Liver (tissue), 8 donors: ENCODE measurements at regions not wholly inside any gene's neighbourhood (a gene's known extent, or its start where the extent isn't known, plus 50 kb on each side); places are given as distances from the start of the nearest gene placed in this dataset.

Experiments
- DNase-seq: peaks from one replicate; pipeline ENCODE4 v3.0.0-alpha.2; 2017; ENCODE audit warnings: low spot score
- H3K27ac ChIP-seq, 2 donors: one replicate each; pipeline ENCODE4 v1.7.0; 2013; ENCODE audit warnings: inconsistent platforms in 2 of 2, low read length in 2 of 2, control low read depth in 1 of 2, low read depth in 1 of 2, mild to moderate bottlenecking in 1 of 2
- H3K27me3 ChIP-seq, 4 donors: one replicate each; pipeline versions ENCODE4 v1.6.1 to v1.7.0; 2013; ENCODE audit warnings: low read length in 3 of 4, inconsistent platforms in 1 of 4, mild to moderate bottlenecking in 1 of 4, moderate library complexity in 1 of 4; ENCODE audit not compliant: control insufficient read depth in 4 of 4, insufficient read depth in 4 of 4
- H3K36me3 ChIP-seq, 4 donors: one replicate each; pipeline versions ENCODE4 v1.6.1 to v1.7.0; 2013; ENCODE audit warnings: low read length in 3 of 4, mild to moderate bottlenecking in 3 of 4, low read depth in 1 of 4, moderate library complexity in 1 of 4; ENCODE audit not compliant: control insufficient read depth in 4 of 4, insufficient read depth in 3 of 4
- H3K4me1 ChIP-seq, 4 donors: one replicate each; pipeline versions ENCODE4 v1.6.1 to v1.7.0; 2013; ENCODE audit warnings: low read length in 3 of 4, mild to moderate bottlenecking in 3 of 4, moderate library complexity in 1 of 4; ENCODE audit not compliant: control insufficient read depth in 4 of 4, insufficient read depth in 4 of 4
- H3K4me3 ChIP-seq, 3 donors: one replicate each; pipeline versions ENCODE4 v1.6.1 to v1.7.0; 2013; ENCODE audit warnings: low read length in 3 of 3, control low read depth in 1 of 3, low read depth in 1 of 3, mild to moderate bottlenecking in 1 of 3
- H3K9ac ChIP-seq, 2 donors: one replicate each; pipeline ENCODE4 v1.7.0; 2013; ENCODE audit warnings: low read length in 2 of 2, mild to moderate bottlenecking in 2 of 2, moderate library complexity in 2 of 2, control low read depth in 1 of 2, low read depth in 1 of 2
- H3K9me3 ChIP-seq, 4 donors: one replicate each; pipeline versions ENCODE4 v1.6.1 to v1.7.0; 2013; ENCODE audit warnings: low read length in 3 of 4; ENCODE audit not compliant: control insufficient read depth in 4 of 4
- EGR1 ChIP-seq, 2 donors: IDR thresholded peaks; 2 replicates each; pipeline ENCODE4 v1.6.1; 2016 to 2018; ENCODE audit warnings: antibody characterized with exemption in 2 of 2, low read depth in 2 of 2
- FOXA1 ChIP-seq: IDR thresholded peaks from 2 replicates; pipeline ENCODE4 v1.6.1; 2016; ENCODE audit warnings: antibody characterized with exemption
- FOXA2 ChIP-seq: IDR thresholded peaks from 2 replicates; pipeline ENCODE4 v1.6.1; 2016; ENCODE audit warnings: antibody characterized with exemption
- GABPA ChIP-seq, 2 donors: IDR thresholded peaks in 1 of 2; conservative IDR thresholded peaks in 1 of 2; 2 replicates each; pipeline ENCODE4 v1.6.1; 2016; ENCODE audit warnings: antibody characterized with exemption in 2 of 2, mild to moderate bottlenecking in 1 of 2, moderate library complexity in 1 of 2
- HNF4G ChIP-seq: IDR thresholded peaks from 2 replicates; pipeline ENCODE4 v1.6.1; 2016; ENCODE audit warnings: antibody characterized with exemption
- JUND ChIP-seq, 2 donors: IDR thresholded peaks; 2 replicates each; pipeline ENCODE4 v1.6.1; 2016; ENCODE audit warnings: antibody characterized with exemption in 2 of 2
- NR2F2 ChIP-seq: IDR thresholded peaks from 2 replicates; pipeline ENCODE4 v1.6.1; 2016; ENCODE audit warnings: antibody characterized with exemption
- RAD21 ChIP-seq, 2 donors: IDR thresholded peaks; 2 replicates each; pipeline ENCODE4 v1.6.1; 2016; ENCODE audit warnings: antibody characterized with exemption in 2 of 2, mild to moderate bottlenecking in 2 of 2
- RXRA ChIP-seq, 2 donors: IDR thresholded peaks; 2 replicates each; pipeline ENCODE4 v1.6.1; 2017 to 2018; ENCODE audit warnings: antibody characterized with exemption in 2 of 2, mild to moderate bottlenecking in 1 of 2
- SP1 ChIP-seq: IDR thresholded peaks from 2 replicates; pipeline ENCODE4 v1.6.1; 2018; ENCODE audit warnings: antibody characterized with exemption, mild to moderate bottlenecking
- TAF1 ChIP-seq: conservative IDR thresholded peaks from 2 replicates; pipeline ENCODE4 v1.6.1; 2016; ENCODE audit warnings: antibody characterized with exemption, mild to moderate bottlenecking
- YY1 ChIP-seq: IDR thresholded peaks from 2 replicates; pipeline ENCODE4 v1.6.1; 2016; ENCODE audit warnings: antibody characterized with exemption, mild to moderate bottlenecking
- WGBS: extraction: QIAGEN DNeasy Blood & Tissue Kit; methylation state at CpG from one replicate; pipeline ENCODE4 v1.1.7; 2013; 5-methylcytosine and 5-hydroxymethylcytosine counted together
- TF ChIP-seq, protein P1 (sequence below): IDR thresholded peaks from 2 replicates; pipeline ENCODE4 v1.6.1; 2016; ENCODE audit warnings: antibody characterized with exemption, mild to moderate bottlenecking
- TF ChIP-seq, protein P2 (sequence below): IDR thresholded peaks from 2 replicates; pipeline ENCODE4 v1.6.1; 2016; ENCODE audit warnings: antibody characterized with exemption
- TF ChIP-seq, protein P3 (sequence below): IDR thresholded peaks from 2 replicates; pipeline ENCODE4 v1.6.1; 2016; ENCODE audit warnings: antibody characterized with exemption
- TF ChIP-seq, protein P4 (sequence below): IDR thresholded peaks from 2 replicates; pipeline ENCODE4 v1.6.1; 2016; ENCODE audit warnings: antibody characterized with exemption
- TF ChIP-seq, protein P5 (sequence below): fragments of 150-350 bp; IDR thresholded peaks from 2 replicates; pipeline ENCODE4 v1.5.1; 2017; ENCODE audit warnings: improper control_type of control experiment, low read depth, low read length; ENCODE audit not compliant: missing input control
- donor health status: healthy.
- donor health status: healthy.
- donor health status: healthy.
- donor health status: healthy.
- donor health status: healthy.

DNA sequence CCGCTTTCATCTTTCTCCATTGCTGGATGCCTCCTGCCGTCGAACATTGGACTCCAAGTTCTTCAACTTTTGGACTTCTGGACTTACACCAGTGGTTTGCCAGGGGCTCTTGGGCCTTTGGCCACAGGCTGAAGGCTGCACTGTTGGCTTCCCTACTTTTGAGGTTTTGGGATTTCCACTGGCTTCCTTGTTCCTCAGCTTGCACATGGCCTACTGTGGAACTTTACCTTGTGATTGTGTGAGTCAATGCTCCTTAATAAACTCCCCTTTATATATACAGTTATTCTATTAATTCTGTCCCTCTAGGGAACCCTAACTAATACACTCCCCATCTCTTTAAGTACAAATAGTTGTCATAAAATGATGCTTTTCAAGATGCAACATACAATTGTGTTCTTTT, 595.3 kb downstream of the ARAP2 start:
- Histone ChIP-seq H3K9ac (no peak overlapping the region), H3K27me3 (no peaks in the 10 kb centered on the region), H3K4me3 (no peak overlapping the region), H3K27ac (no peak overlapping the region), H3K36me3 (no peaks in the 10 kb centered on the region), H3K9me3 (no peaks in the 10 kb centered on the region), H3K4me1 (no peaks in the 10 kb centered on the region)
- TF ChIP-seq YY1 (no peak), GABPA (IDR thresholded peaks at IDR 0.05 in 1 of 2, conservative IDR thresholded peaks at IDR 0.05 in 1 of 2) (no peak), FOXA2 (no peak), JUND (IDR thresholded peaks at IDR 0.05) (no peak), TAF1 (no peak), RAD21 (IDR thresholded peaks at IDR 0.05) (no peak), HNF4G (no peak), FOXA1 (no peak), NR2F2 (no peak), SP1 (no peak), RXRA (IDR thresholded peaks at IDR 0.05) (no peak)
- TF ChIP-seq, protein P1, sequence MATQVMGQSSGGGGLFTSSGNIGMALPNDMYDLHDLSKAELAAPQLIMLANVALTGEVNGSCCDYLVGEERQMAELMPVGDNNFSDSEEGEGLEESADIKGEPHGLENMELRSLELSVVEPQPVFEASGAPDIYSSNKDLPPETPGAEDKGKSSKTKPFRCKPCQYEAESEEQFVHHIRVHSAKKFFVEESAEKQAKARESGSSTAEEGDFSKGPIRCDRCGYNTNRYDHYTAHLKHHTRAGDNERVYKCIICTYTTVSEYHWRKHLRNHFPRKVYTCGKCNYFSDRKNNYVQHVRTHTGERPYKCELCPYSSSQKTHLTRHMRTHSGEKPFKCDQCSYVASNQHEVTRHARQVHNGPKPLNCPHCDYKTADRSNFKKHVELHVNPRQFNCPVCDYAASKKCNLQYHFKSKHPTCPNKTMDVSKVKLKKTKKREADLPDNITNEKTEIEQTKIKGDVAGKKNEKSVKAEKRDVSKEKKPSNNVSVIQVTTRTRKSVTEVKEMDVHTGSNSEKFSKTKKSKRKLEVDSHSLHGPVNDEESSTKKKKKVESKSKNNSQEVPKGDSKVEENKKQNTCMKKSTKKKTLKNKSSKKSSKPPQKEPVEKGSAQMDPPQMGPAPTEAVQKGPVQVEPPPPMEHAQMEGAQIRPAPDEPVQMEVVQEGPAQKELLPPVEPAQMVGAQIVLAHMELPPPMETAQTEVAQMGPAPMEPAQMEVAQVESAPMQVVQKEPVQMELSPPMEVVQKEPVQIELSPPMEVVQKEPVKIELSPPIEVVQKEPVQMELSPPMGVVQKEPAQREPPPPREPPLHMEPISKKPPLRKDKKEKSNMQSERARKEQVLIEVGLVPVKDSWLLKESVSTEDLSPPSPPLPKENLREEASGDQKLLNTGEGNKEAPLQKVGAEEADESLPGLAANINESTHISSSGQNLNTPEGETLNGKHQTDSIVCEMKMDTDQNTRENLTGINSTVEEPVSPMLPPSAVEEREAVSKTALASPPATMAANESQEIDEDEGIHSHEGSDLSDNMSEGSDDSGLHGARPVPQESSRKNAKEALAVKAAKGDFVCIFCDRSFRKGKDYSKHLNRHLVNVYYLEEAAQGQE: no peak
- TF ChIP-seq, protein P2, sequence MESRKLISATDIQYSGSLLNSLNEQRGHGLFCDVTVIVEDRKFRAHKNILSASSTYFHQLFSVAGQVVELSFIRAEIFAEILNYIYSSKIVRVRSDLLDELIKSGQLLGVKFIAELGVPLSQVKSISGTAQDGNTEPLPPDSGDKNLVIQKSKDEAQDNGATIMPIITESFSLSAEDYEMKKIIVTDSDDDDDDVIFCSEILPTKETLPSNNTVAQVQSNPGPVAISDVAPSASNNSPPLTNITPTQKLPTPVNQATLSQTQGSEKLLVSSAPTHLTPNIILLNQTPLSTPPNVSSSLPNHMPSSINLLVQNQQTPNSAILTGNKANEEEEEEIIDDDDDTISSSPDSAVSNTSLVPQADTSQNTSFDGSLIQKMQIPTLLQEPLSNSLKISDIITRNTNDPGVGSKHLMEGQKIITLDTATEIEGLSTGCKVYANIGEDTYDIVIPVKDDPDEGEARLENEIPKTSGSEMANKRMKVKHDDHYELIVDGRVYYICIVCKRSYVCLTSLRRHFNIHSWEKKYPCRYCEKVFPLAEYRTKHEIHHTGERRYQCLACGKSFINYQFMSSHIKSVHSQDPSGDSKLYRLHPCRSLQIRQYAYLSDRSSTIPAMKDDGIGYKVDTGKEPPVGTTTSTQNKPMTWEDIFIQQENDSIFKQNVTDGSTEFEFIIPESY: no peak
- TF ChIP-seq, protein P3, sequence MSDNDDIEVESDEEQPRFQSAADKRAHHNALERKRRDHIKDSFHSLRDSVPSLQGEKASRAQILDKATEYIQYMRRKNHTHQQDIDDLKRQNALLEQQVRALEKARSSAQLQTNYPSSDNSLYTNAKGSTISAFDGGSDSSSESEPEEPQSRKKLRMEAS: no peak
- TF ChIP-seq, protein P4, sequence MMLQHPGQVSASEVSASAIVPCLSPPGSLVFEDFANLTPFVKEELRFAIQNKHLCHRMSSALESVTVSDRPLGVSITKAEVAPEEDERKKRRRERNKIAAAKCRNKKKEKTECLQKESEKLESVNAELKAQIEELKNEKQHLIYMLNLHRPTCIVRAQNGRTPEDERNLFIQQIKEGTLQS: no peak
- TF ChIP-seq, protein P5, sequence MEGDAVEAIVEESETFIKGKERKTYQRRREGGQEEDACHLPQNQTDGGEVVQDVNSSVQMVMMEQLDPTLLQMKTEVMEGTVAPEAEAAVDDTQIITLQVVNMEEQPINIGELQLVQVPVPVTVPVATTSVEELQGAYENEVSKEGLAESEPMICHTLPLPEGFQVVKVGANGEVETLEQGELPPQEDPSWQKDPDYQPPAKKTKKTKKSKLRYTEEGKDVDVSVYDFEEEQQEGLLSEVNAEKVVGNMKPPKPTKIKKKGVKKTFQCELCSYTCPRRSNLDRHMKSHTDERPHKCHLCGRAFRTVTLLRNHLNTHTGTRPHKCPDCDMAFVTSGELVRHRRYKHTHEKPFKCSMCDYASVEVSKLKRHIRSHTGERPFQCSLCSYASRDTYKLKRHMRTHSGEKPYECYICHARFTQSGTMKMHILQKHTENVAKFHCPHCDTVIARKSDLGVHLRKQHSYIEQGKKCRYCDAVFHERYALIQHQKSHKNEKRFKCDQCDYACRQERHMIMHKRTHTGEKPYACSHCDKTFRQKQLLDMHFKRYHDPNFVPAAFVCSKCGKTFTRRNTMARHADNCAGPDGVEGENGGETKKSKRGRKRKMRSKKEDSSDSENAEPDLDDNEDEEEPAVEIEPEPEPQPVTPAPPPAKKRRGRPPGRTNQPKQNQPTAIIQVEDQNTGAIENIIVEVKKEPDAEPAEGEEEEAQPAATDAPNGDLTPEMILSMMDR: no peak
- no peak for DNase-seq
- WGBS: 92% methylated on average over 3 of the region's 3 CpGs

DNA sequence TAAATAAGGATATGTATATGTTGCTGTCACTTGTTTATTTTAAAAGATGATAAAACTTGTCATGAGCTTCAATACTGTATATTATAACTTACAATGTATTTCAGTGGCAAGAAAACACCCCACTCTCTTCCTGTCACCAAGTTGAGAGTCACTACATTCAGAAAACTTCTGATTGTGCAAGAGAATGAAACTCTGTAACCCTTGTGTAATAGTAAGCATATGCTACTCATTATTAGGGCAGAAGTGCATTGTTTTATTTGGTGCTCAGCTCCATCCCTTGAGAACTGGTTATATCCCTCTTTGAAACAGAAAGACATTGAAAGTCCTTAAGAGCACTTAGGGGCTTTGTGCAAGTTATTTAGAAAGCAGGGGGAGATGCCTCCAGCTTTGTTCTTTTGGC, 594.5 kb downstream of the ARAP2 start:
- Histone ChIP-seq H3K4me3 (no peak overlapping the region), H3K9me3 (no peaks in the 10 kb centered on the region), H3K9ac (no peak overlapping the region), H3K27me3 (no peaks in the 10 kb centered on the region), H3K4me1 (no peaks in the 10 kb centered on the region), H3K27ac (no peak overlapping the region), H3K36me3 (no peaks in the 10 kb centered on the region)
- TF ChIP-seq YY1: no peak
- TF ChIP-seq EGR1 (IDR thresholded peaks at IDR 0.05; ENCODE audit: low read depth in 2 of 2): no peak
- no peak for TF ChIP-seq RAD21 (IDR thresholded peaks at IDR 0.05)
- no peak for TF ChIP-seq HNF4G
- no peak for TF ChIP-seq SP1
- TF ChIP-seq, protein P1: no peak
- TF ChIP-seq GABPA (IDR thresholded peaks at IDR 0.05 in 1 of 2, conservative IDR thresholded peaks at IDR 0.05 in 1 of 2): no peak
- TF ChIP-seq TAF1: no peak
- no peak for DNase-seq
